IPS-NIHi11 (cell line): ENCODE measurements at regions not wholly inside any gene's neighbourhood (a gene's known extent, or its start where the extent isn't known, plus 50 kb on each side); places are given as distances from the start of the nearest gene placed in this dataset.
A peak's percentile ranks its signal among the peaks of the same experiment; 100 is the strongest.
"Not testable (repeated sequence)": the region's sequence is repeated elsewhere in the genome, so short reads cannot be mapped to it uniquely, and the experiment has no call there.

Source experiments
- DNase-seq: peaks from one replicate; pipeline ENCODE4 v3.0.0; 2012; ENCODE audit warnings: mixed read lengths, low spot score

DNA sequence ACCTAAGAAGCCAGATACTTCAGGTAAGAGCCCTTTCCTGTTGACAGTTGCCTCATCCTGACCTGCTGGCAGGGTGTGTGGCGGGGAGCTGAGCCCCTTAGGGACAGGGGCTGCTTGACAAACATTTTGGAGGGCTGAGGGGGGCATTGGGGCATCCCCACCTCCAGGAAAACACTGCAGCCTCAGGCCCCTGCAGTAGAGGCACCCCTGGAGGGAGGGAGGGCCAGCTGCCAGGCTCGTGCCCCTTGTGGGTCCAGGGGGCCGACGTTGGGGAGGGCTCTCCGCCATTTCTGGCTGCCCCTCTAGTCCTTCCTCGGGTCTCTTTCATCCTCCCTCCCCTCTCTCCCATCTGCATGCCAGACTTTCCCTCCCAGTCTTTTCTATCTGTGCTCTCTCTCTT is 177.3 kb downstream of the RPS24 start:
- DNase-seq, result no peak

DNA sequence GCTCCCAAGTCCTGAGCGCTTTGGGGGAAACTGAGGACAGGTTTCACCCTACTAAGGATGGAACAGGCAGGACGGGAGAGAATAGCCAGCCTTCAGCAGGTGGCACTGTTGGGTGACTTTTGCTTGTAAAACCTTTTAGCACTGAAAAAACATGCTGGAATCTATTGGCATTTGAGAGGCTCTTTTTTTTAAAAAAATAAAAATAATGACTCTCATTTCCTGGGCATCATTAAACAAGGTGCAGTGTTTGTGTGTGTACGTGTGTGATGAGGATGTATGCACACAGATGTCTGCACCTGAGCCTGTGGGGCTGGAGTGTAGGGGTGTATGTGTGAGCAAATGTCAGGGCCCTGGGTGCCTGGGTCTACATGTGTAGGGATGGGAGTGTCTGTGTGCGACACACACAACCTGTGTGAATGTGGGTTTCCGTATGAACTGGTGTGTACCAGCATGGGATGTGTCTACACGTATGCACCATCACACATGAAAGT is 177.9 kb downstream of the RPS24 start:
- peak; percentile 43 for DNase-seq

GRCh38 chr10:78212060-78212785 is 178.6 kb downstream of the RPS24 start:
- DNase-seq, result no peak

- DNase-seq, result no peak
Observed at GRCh38 chr10:78212786-78213175, 179.1 kb downstream of the RPS24 start.

DNA sequence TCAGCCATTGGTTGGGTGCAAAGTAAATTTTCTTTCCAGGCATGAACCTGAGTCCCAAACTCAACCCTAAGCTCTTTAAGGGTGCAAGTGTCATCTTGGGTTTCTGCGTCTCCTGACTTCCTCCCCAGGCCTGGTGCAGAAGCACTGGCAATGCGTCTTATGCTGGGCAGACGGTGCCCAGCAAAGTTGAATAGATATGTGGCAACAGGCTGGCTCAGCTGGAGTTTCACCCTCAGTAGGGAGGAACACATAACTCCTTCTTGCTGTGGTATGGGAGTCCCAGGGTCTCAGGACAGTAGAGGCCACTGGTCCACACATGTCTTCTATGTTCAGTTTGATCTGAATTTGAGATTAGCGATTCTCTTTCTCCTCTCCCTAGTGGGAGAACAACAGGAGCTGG is 181.3 kb downstream of the RPS24 start:
- no peak for DNase-seq

- DNase-seq, result no peak
Observed at GRCh38 chr10:78215645-78216044, 182.0 kb downstream of the RPS24 start.

- no peak for DNase-seq
Observed at GRCh38 chr10:78217336-78217735, 183.7 kb downstream of the RPS24 start.

DNA sequence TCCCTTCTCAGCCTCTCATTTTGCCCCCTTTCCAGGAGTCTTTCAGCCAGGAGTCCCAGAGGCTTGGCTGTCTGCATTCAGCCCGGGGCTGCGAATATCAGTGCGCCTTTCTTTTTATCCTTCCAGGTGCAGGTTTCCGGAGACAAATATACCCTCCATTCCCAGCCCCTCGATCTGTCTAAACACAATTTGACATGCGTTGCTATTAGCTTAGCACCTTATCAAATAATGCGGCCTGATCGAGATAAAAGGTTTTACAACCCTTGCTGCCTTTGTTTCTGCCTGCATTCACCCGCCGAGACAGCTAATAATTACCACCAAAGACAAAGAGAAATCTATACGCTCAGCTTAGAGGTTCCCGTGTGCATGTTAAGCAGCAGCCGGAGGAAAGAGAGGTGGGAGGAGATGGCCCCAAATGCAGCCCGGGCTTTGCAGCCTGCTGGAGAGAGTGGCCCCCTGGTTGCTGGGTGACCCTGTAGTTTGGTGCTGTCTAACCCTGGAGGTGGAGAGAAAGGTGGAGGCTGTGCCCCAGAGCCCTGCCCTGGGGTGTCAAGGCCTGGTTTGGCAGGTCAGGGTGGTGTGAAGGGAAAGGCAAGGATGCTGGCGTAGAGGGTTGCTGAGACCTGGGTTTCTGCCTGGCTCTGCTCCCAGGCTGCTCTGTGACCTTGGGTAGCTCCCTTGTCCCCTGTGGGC is 185.3 kb downstream of the RPS24 start:
- DNase-seq, result no peak

DNA sequence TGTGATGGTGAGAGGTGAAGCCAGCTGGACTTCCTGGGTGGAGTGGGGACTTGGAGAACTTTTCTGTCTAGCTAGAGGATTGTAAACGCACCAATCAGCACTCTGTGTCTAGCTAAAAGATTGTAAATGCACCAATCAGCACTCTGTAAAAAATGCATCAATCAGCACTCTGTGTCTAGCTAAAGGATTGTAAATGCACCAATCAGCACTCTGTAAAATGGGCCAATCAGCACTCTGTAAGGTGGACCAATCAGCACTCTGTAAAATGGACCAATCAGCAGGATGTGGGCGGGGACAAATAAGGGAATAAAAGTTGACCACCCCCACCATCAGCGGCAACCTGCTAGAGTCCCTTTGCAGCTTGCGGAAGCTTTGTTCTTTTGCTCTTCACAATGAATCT is 185.9 kb downstream of the RPS24 start:
- DNase-seq, result not testable (repeated sequence)

GRCh38 chr10:78220781-78221180 is 187.1 kb downstream of the RPS24 start:
- DNase-seq, result no peak

GRCh38 chr10:78222096-78222790 is 188.6 kb downstream of the RPS24 start:
- no peak for DNase-seq

- DNase-seq, result no peak
Observed at GRCh38 chr10:78223088-78223487, 189.4 kb downstream of the RPS24 start.

- no peak for DNase-seq
Observed at GRCh38 chr10:78224602-78225001, 190.9 kb downstream of the RPS24 start.

- DNase-seq, result no peak
Observed at GRCh38 chr10:78225594-78225993, 191.9 kb downstream of the RPS24 start.

- no peak for DNase-seq
Observed at GRCh38 chr10:78229489-78229888, 195.8 kb downstream of the RPS24 start.

GRCh38 chr10:78229950-78230675 is 196.4 kb downstream of the RPS24 start:
- no peak for DNase-seq

DNA sequence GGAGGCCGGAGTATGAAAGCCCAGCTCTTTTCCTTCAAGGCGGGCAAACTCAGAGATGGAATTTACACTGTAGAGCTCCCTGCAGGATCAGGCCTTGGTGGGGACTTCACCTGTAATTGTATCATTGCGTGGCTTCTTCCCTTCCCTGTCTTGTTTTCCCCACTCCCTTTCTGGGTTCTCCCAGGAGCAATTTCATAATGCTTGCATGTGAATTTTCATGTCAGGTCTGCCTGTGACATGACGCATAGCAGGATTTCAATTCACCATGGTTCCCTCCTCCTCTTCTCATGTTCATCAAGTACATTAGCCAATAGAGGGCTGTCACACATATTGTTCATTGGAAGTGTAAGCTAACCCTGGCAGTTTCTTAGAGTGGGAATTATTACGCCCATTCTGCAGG is 197.7 kb downstream of the RPS24 start:
- no peak for DNase-seq

- peak; percentile 48 for DNase-seq
Observed at GRCh38 chr10:78231939-78232338, 198.3 kb downstream of the RPS24 start.

GRCh38 chr10:78236416-78237015 is 202.9 kb downstream of the RPS24 start:
- DNase-seq, result no peak

- not testable (repeated sequence) for DNase-seq
Observed at GRCh38 chr10:78237951-78238350, 204.3 kb downstream of the RPS24 start.

DNA sequence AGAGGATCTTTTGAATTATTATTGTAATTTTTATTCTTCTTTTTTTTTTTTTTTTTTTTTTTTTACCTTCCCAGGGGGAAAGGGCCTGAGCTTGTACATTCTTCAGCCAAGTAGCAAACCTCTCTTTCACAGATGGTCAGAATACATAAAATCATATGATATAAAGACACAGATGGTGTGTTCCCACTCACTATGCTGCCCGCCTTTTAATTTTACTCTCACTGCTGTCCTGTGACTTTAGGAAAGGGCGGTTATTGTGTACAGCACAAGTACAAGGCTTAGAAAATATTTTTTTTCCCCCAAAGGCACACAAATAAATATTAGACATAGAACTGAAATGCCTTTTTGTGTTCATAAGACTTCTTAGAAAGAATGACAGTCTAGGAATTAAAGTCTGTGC is 213.6 kb downstream of the RPS24 start:
- no peak for DNase-seq

GRCh38 chr10:78247821-78248220 is 214.2 kb downstream of the RPS24 start:
- DNase-seq, result no peak
